NCI-H146 (cell line): ENCODE measurements at regions not wholly inside any gene's neighbourhood (a gene's known extent, or its start where the extent isn't known, plus 50 kb on each side); places are given as distances from the start of the nearest gene placed in this dataset.
"Not testable (repeated sequence)": the region's sequence is repeated elsewhere in the genome, so short reads cannot be mapped to it uniquely, and the experiment has no call there.

Experiments
- DNase-seq: peaks from one replicate; lab custom pipeline; 2025; lab: John Stamatoyannopoulos, UW

DNA sequence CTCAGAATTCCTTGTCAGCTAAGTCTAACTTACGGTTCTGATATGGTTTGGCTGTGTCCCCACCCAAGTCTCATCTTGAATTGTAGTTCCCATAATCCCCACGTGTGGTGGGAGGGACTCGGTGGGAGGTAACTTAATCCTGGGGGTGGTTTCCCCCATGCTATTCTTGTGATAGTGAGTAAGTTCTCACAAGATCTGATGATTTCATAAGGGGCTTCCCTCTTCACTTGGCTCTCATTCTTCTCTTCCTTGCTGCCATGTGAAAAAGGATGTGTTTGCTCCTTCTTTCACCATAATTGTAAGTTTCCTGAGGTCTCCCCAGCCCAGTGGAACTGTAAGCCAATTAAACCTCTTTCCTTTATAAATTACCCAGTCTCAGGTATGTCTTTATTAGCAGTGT lies 163.0 kb downstream of the PMAIP1 start:
- not testable (repeated sequence) for DNase-seq

DNA sequence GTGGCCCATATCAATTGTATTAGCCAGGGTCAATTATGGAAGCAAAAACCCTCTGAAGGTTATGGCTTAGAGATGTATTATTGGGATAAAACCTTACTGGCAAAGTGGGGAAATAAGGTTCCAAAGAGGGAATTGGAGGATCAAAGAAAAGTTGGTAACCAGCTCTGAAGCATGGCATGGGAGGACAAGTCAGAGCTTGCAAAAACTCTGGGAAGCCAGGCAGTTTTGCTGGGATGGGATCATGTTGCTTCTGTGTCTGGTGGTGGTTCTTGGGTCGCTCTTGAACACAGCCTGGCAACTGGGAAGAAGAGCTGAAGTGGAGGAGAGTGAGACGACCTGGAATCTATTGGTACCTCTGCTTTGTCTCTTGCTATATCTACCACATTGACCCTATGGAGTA lies 162.6 kb downstream of the PMAIP1 start:
- no peak for DNase-seq

DNA sequence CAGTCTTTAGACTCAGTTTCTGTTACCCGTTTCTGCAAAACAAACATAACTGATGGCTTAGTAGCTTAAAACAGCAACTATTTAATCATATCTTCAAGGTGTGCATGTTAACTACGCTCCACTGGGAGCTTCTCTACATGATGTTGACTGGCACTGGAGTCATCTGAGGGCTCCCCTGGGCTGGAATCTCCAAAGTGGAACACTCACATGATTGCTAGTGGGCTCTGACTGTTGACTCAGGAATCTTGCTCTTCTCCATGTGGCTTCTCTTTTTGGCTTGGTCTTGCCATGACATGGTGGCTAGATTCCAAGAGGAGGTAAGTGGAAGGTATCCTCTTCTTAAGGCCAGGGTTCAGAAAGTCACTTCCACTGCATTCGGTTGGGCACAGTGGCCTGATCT lies 160.8 kb downstream of the PMAIP1 start:
- DNase-seq: no peak

GRCh38 chr18:60060026-60060425 lies 160.2 kb downstream of the PMAIP1 start:
- DNase-seq: no peak

- no peak for DNase-seq
Observed at GRCh38 chr18:60059216-60059615, 159.4 kb downstream of the PMAIP1 start.

DNA sequence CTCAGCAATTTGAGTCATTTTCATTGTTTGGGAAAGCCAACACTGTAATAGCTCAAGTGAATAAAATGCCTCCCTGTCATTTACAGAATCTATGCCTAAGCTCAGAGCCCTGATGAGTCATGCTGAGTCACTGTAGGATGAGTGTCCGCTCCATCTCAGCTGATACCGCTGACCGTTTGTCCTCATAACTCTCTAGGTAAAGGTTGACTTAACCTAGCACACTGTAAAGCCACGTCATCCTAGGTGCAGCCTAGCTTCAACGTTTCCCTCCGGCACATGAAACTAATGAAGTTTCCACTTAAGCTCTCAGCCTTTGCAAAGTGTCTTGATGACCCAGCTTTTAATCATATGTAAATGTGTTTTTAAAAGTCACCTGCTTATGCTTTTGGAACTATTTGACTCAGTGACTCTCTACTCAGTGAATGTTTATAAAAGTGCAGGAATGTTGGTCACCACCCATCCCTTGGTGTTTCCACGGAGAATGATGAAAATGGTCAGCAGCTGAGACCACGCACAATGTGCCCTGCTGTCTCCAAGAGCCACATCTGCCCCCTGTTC lies 154.0 kb downstream of the PMAIP1 start:
- peak; percentile 84 for DNase-seq

DNA sequence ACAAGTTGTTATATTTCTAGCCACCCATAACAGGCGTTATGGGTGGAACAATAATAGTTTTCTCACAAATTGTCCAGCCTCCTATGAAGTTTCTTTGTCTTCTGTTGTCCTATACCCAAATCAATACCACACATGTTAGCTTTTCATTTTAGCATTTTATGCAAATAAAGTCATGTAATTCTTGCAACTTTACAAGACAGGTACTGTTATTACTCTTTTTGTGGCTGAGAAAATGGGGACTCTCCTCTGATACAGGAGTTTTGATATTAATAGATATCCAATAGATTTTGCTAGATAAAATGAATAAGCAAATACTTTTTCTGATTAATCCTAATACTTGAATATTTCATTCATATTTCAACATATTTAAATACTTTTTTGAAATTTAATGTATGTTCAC lies 151.0 kb downstream of the PMAIP1 start:
- DNase-seq: no peak

DNA sequence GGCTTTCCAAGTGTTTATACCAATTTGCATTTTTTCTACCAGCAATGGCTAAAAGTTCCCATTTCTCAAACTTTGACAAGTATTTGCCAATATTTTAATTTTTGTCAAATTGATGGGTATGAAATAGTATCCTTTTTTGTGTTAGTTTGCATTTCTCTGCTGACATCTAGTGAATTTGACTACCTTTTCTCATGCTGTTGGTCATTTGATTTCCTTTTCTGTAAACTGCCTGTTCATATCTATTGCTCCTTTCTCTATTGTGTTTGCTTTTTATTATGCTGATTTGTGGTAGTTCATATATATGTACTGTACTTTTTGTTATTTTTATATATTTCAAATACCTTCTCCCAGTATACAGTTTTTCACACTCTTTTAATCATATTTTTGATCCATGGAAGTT lies 149.4 kb downstream of the PMAIP1 start:
- no peak for DNase-seq

DNA sequence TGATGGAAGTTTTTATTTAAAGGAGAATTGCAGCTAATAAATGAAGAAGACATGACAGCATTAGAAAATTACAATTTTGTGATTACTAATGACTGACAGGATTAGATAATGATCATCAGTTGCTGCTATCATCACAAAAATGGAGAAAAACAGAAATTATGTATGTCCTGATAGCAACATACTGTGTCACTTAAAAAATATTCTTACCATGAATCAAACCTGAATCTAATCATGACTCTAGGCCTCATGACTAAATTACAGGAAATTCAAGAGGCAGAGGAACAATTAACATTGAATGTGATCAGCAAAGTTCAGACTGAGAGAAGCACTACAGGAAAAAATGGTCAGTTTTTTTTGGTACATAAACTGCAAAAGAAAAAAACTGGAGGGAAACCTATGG lies 147.8 kb downstream of the PMAIP1 start:
- DNase-seq: no peak

GRCh38 chr18:60044290-60045006 lies 144.7 kb downstream of the PMAIP1 start:
- DNase-seq: peak; percentile 7

- DNase-seq: no peak
Observed at GRCh38 chr18:60040971-60041370, 141.2 kb downstream of the PMAIP1 start.

DNA sequence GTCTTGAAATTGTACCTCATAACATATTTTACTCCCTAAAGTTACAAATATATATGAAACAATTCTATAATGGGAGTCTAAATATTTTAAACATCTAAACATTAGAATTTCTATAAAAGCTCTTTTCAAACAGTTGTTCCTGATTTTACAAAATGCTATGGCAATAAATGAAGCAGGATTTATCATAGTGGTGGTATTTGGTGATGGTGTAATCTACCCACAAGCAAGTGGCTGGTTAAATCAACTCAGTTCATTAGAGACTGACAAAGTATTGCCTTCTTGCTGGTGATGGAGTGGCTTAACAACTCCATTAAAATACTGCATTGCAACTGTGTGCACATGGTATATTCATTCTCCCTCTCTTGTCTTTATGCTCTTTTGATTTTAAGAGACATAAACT lies 138.9 kb downstream of the PMAIP1 start:
- DNase-seq: no peak

DNA sequence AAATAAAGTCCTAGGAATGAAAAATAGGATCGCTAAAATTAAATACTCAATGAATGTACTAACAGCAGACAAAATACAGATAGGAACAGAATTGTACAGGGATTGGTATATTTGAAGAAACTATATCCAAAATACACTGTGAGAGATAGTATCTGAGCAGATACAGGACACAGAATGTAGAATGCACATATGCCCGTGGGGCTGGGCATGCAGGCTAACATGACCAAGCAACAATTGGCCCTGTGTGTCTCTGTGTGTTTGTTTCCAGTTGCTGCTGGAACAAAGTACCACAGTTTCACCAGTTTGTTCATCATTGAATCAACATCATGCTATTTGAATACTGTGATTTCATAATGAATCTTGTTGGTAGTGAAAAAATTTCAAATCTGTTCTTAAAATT lies 127.6 kb downstream of the PMAIP1 start:
- DNase-seq: peak; percentile 53

- no peak for DNase-seq
Observed at GRCh38 chr18:60024857-60025256, 125.1 kb downstream of the PMAIP1 start.

DNA sequence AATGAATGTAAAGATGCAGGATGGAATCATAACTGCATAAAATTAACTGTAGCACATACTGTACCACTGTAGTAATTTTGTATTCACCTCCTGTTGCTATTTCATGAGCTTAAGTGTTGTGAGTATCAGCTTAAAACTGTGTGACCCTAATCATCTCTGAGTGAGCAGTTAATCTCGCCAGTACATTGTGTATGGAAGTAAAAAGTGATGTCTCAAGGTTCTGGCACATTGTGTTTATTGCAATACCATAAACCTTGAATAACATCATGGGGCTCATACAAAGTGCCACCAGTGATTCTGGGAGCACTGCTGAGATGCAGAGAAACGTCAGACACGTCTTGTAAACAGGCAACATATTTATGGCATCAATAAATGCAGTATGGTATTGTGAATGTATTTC lies 124.5 kb downstream of the PMAIP1 start:
- DNase-seq: no peak

GRCh38 chr18:60022671-60023276 lies 123.0 kb downstream of the PMAIP1 start:
- DNase-seq: no peak

- DNase-seq: no peak
Observed at GRCh38 chr18:60021556-60021955, 121.8 kb downstream of the PMAIP1 start.

DNA sequence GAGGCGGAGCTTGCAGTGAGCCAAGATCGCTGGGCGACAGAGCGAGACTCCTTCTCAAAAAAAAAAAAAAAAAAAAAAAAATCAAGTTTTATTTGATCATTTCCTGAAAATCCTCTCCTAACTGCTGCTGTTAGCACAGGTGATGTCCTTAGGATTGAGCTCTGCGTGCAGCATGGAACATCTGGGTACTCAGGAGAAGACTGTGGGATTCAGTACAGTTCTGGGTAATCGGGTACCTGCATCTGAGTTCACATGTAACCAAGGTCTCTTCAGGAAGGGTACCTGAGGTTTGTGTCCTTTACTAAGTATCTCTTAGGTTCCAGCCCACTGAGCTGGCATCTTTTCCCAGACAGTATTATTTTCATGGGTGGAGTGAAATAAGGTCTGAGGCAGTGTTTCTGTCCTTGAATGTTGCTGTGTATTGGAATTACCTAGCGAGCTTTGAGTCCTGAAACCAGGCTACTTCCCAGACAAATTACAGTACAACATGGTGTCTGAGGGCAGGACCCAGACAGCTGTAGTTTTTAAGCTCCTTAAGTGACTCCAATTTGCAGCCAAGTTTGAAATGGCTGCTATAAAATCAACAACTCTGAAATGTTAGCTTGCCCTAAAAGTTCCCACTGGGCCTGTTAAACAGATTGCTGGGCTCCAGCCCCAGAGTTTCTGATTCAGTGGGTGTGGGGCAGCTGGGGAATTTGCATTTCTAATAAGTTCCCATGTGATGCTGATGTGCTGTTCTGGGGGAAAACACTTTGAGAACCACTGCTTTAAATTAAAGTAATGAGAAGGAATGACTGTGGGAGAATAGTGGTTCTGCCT lies 120.5 kb downstream of the PMAIP1 start:
- peak; percentile 33 for DNase-seq

DNA sequence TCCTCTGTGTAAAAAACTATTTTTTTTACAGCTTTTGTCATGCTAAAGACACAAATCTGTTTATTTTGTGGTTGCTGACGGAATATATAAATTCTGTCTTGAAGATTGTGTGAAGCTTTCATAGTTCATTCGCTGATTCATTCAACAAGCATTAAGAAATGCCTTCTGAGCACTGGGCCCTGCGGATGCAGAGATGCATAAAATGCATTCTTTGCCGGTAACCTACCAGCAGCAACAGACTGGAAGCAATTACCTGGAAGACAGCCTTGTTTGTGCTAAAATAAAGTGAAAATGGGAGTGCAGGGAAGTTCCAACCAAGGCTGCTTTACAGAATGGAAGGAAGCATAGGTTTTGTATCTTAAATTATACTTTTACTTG lies 119.7 kb downstream of the PMAIP1 start:
- no peak for DNase-seq

DNA sequence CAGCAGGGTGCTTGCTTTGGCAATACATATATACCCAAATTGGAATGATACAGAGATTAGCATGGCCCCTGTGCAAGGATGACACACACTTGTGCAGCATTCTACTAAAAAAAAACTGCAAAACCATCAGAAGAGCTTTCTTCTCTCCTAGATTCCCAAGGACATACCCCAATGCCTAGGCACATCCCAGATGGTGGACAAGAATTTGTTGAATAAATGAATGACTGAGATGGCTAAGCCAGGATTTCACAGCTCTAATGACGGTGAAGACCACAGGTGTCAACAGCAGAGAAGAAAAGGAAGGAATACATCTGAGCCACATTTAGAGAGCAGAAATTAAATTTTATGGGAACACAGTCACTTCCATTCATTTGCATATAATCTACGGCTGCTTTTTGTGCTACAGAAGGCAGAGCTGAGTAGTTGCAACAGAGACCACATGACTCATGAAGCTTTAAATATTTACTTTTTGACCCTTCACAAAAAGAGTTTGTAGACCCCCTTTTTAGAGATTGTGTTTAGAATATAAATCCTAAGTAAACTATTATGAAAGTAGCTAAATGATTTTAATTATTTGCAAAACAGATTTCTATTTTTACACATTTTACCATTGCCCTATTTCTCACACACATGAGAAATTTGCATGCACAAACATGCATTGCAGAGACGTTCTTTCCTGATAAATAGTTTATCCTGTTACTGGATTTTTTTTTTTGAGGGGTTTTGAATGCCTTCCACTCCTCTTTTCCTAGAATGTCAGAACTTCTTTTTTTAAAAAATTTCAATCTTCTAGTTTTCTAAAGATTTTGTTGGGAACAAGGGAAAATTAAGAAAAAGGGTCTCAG lies 119.0 kb downstream of the PMAIP1 start:
- DNase-seq: no peak

- DNase-seq: peak; percentile 48
Observed at GRCh38 chr18:60018134-60018533, 118.3 kb downstream of the PMAIP1 start.

DNA sequence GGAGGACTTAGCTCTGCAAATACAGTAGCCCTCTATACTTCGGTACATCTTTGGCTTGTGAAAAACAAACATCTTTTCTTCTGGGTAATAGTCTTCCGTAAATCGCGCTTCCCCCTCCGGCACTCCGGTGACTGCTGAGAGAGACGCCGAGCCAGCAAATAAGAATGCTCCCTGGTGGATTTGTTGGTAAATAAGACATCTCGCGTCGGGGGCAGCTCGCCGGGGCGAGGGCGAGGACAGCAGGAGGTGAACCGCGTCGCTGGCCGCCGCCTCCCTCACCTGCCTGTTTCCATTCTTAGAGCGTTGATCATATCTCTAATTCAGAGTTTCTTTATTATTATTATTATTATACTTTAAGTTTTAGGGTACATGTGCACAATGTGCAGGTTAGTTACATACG lies 117.6 kb downstream of the PMAIP1 start:
- DNase-seq: no peak
